ENCODE measurements at regions not wholly inside any gene's neighbourhood (a gene's known extent, or its start where the extent isn't known, plus 50 kb on each side); places are given as distances from the start of the nearest gene placed in this dataset.
"Not testable (repeated sequence)": the region's sequence is repeated elsewhere in the genome, so short reads cannot be mapped to it uniquely, and the experiment has no call there.

DNA sequence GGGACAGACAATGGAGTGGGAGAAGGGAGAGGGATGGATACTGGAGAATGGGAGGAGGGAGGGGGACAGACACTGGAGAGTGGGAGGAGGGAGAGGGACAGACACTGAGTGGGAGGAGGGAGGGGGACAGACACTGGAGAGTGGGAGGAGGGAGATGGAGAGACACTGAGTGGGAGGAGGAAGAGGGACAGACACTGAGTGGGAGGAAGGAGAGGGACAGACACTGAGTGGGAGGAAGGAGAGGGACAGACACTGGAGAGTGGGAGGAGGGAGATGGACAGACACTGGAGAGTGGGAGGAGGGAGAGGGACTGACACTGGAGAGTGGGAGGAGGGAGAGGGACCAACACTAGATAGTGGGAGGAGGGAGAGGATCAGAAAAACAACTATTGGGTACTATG, 426.7 kb upstream of the PMFBP1 start:
- H3K4me3 ChIP-seq (ENCODE audit: low read depth, low read length), result no peak overlapping the region

- no peak overlapping the region for H3K4me3 ChIP-seq (ENCODE audit: low read depth, low read length)
Observed at GRCh38 chr16:72597938-72598337, 426.0 kb upstream of the PMFBP1 start.

GRCh38 chr16:72596373-72596772, 424.4 kb upstream of the PMFBP1 start:
- H3K4me3 ChIP-seq (ENCODE audit: low read depth, low read length), result no peak overlapping the region

GRCh38 chr16:72590151-72590937, 418.4 kb upstream of the PMFBP1 start:
- no peak overlapping the region for H3K4me3 ChIP-seq (ENCODE audit: low read depth, low read length)

DNA sequence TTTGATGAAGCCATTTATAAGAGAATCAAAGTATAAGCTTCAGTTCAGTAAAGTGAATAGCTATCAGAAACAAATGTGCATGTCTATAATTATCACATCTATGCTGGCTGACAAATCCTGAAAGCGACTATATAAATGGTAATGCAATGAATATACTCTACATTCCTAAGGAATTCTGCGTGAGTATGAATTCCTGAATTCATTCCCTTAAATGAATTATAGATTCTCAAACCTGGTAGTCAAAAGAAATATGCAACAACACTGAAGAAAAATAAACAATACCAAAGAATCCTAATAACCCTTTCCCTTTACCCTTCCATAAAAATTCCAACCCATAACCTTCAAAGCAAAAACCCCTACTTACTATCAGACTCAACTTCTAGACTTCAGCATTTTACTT, 416.6 kb upstream of the PMFBP1 start:
- no peak overlapping the region for H3K4me3 ChIP-seq (ENCODE audit: low read depth, low read length)

DNA sequence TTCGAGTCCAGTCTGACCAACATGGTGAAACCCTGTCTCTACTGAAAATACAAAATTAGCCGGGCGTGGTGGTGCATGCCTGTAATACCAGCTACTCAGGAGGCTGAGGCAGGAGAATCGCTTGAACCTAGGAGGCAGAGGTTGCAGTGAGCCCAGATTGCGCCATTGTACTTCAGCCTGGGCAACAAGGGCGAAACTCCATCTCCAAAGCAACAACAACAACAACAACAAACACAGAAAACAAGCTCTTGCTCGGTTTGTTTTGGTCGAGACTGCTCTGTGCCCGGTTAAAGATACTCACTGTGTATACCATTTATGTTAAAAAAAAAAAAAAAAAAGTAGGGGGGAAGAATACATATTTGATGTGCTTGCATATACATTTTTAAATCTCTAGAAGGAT, 406.1 kb upstream of the PMFBP1 start:
- not testable (repeated sequence) for H3K4me3 ChIP-seq (ENCODE audit: low read depth, low read length)

- no peak overlapping the region for H3K4me3 ChIP-seq (ENCODE audit: low read depth, low read length)
Observed at GRCh38 chr16:72576189-72576588, 404.2 kb upstream of the PMFBP1 start.

DNA sequence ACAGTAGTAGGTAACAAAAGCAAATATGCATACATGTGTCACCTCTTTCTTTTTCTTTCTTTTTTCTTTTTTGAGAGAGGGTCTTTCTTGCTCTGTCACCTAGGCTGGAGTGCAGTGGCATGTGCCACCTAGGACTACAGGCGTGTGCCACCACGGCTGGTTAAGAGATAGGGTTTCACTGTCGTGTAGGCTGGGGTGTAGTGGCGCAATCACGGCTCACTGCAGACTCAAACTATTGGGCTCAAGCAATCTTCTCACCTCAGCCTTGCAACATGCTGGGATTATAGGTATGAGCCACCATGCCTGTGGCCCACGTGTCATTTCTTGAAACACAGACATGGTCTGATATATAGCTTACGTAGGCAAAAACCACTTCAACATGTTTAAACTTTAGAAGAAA, 397.7 kb upstream of the PMFBP1 start:
- H3K4me3 ChIP-seq (ENCODE audit: low read depth, low read length), result no peak overlapping the region

DNA sequence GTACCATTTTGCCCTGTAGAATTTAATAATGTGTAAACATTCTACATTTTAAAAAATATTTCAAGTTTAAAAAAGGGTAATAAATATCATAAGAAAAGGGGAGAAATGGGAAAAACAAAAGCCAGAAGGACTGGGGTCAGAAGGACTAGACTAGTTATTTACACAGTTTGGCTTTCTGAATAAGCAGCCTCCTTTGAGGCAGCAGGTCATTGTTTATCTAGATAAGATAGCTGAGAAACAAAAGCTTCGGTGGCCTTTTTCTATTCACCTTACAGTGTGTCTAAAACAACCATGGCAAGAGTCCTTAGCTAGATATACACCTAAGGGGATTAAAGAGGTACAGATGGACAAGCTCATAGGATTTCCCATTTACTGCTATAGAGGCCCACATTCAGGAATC, 396.5 kb upstream of the PMFBP1 start:
- H3K4me3 ChIP-seq (ENCODE audit: low read depth, low read length), result no peak overlapping the region

- no peak overlapping the region for H3K4me3 ChIP-seq (ENCODE audit: low read depth, low read length)
Observed at GRCh38 chr16:72566174-72566573, 394.2 kb upstream of the PMFBP1 start.

- no peak overlapping the region for H3K4me3 ChIP-seq (ENCODE audit: low read depth, low read length)
Observed at GRCh38 chr16:72565106-72565505, 393.2 kb upstream of the PMFBP1 start.

- H3K4me3 ChIP-seq (ENCODE audit: low read depth, low read length), result no peak overlapping the region
Observed at GRCh38 chr16:72560617-72561016, 388.7 kb upstream of the PMFBP1 start.

GRCh38 chr16:72558501-72558900, 386.5 kb upstream of the PMFBP1 start:
- H3K4me3 ChIP-seq (ENCODE audit: low read depth, low read length), result no peak overlapping the region

DNA sequence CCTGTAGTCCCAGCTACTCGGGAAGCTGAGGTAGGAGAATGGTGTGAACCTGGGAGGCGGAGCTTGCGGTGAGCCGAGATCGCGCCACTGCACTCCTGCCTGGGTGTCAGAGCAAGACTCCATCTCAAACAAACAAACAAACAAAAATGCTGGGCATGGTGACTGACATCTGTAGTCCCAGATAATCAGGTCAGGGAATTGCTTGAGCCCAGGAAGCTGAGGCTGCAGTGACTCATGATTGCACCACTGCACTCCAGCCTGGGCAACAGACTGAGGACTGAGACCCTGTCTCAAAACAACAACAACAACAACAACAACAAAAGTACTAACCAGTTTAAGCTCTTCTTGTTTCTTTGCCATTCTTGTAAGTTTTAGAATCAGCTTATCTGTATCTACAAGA, 383.0 kb upstream of the PMFBP1 start:
- H3K4me3 ChIP-seq (ENCODE audit: low read depth, low read length), result no peak overlapping the region

- H3K4me3 ChIP-seq (ENCODE audit: low read depth, low read length), result no peak overlapping the region
Observed at GRCh38 chr16:72552654-72553053, 380.7 kb upstream of the PMFBP1 start.

DNA sequence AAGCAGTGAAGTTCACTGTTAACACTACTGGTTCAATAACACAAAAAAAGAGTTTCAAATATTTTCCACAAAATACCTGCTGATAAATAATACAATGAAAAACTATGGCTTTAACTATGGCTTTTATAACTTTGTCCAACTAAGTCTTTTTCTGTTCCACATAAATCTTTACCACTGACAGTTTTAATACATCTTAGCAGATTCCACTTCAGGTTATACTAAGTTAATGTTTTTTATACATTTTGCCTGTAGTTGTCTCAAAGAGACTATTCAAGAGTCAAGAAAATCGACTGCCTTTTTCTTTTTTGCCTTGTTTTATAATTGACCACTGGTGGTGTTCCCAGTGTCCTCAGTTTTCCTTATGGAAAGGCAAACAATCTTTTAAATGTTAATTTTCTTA, 379.7 kb upstream of the PMFBP1 start:
- no peak overlapping the region for H3K4me3 ChIP-seq (ENCODE audit: low read depth, low read length)

DNA sequence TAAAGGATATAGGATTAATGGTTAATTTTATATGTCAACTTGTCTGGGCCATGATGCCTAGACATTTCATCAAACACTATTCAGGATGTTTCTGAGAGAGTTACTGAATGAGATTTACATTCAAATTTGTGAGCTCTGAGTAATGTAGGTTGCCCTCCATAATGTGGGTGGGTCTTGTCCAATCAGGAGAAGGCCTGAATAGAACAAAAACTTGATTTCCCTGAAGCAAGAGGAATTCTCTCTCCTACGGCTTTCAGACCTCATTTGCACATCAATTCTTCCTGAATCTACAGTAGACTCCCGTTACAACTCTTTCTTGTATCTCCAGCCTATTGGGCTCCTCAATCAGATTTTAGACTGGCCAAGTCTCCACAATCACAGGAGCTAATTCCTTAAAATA, 377.9 kb upstream of the PMFBP1 start:
- H3K4me3 ChIP-seq (ENCODE audit: low read depth, low read length), result no peak overlapping the region

DNA sequence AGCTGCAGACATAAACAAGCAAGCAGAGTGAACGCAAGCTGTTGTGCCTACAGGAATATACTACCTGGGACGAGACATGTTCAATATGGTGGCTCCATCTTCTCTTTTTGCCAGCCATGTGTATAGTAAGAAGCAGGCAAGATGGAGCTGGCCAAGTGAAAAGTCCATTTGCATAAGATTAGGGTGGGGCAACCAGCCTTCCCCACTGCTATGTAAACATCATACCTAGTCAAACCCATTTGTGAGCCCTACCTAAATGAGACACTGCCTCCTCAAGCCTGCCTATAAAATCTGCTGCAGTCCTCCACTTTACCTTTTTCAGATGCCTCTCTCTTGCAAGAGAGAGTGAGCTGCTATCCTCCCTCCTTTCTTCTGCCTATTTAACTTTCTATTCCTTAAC, 370.1 kb upstream of the PMFBP1 start:
- H3K4me3 ChIP-seq (ENCODE audit: low read depth, low read length), result no peak overlapping the region

DNA sequence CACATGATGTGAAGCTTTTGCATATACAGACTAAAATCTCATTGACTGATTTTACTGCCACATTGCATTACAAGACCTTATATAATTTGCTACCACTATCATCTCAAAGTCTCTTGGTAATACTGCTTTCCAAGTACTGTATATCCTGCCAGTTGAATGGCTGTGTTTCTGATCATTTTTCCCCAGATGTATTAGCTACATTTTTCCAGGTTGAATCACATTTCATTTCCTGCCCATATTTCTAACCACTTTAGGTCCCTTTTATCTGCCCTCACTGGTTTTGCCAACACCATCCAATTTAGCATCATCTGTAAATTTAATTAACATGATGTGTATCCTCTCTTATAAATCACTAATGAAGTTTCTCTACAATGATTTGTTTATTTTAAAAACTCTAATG, 365.7 kb upstream of the PMFBP1 start:
- H3K4me3 ChIP-seq (ENCODE audit: low read depth, low read length), result no peak overlapping the region

DNA sequence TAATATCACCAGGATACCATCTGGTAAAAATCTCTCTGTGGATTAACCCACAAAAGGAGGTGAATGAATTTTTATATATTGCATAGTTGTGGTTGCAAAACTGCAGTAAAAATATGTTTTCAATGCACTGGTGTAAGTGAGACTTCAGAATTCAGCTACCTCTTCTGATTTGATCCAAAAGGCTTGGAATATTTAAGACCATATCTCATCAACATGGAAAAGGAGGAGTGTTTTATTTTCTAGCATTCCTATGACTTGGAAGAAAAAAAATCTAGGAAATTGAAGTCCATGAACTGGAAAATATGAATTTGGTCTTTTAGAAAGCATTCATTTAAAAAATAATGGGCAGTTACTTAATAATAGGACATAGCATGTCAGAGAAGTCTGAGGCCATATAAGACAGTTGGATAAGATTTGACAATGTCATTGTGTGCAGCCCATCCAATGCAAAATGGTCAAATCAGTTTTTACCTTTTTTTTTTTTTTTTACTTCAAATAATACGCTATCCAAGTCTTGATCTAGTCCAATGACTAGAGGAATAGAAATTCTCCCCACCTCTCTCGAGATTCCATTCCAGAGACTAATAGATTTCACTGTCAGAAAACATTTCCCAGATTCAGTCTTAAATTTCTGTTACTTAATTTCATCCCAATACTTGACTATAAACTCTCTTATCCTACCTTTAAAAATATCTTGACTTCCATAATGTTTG, 364.9 kb upstream of the PMFBP1 start:
- no peak overlapping the region for H3K4me3 ChIP-seq (ENCODE audit: low read depth, low read length)

DNA sequence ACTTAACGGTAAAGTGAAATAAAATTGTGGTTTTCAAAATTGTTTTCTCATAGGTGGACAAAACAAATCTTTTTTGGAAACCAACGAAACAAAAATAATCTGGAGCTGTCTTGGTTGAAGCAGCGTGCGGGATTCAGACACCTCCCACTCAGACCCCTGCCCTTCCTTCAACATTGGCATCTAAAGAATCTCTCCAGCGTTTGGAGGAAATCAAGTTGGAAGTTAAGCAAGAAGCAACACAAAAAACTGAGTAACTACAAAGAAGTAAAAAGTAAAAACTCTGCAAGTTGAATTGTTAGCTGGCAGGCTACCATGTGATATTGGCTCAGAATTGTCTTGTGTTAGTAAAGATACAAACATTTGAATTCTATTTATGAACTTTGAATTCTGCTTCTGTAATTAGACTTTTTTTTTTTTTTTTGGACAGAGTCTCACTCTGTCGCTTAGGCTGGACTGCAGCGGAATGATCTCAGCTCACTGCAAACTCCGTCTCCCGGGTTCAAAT, 361.0 kb upstream of the PMFBP1 start:
- H3K4me3 ChIP-seq (ENCODE audit: low read depth, low read length), result no peak overlapping the region

GRCh38 chr16:72530434-72530833, 358.5 kb upstream of the PMFBP1 start:
- no peak overlapping the region for H3K4me3 ChIP-seq (ENCODE audit: low read depth, low read length)
